GM19452 (cell line): ENCODE measurements at regions not wholly inside any gene's neighbourhood (a gene's known extent, or its start where the extent isn't known, plus 50 kb on each side); places are given as distances from the start of the nearest gene placed in this dataset.
"Not testable (repeated sequence)": the region's sequence is repeated elsewhere in the genome, so short reads cannot be mapped to it uniquely, and the experiment has no call there.

Experiments used
- ATAC-seq: cut with Tn5 transposase; IDR thresholded peaks from one replicate; pipeline ENCODE4 v1.9.1; 2021; ENCODE audit not compliant: unreplicated experiment

- ATAC-seq = no peak
These were observed 804.4 kb downstream of the SATB2 start for GRCh38 chr2:198653311-198653710.

GRCh38 chr2:198652461-198652860 is 805.3 kb downstream of the SATB2 start:
- no peak for ATAC-seq

- ATAC-seq = no peak
These were observed 811.9 kb downstream of the SATB2 start for GRCh38 chr2:198645816-198646215.

- no peak for ATAC-seq
These were observed 816.6 kb downstream of the SATB2 start for GRCh38 chr2:198641161-198641560.

GRCh38 chr2:198640463-198640862 is 817.3 kb downstream of the SATB2 start:
- no peak for ATAC-seq

GRCh38 chr2:198639580-198639979 is 818.2 kb downstream of the SATB2 start:
- no peak for ATAC-seq

- ATAC-seq = no peak
These were observed 819.2 kb downstream of the SATB2 start for GRCh38 chr2:198638577-198638976.

GRCh38 chr2:198630384-198630783 is 826.0 kb downstream of the PLCL1 start:
- ATAC-seq = no peak

- ATAC-seq = no peak
These were observed 824.2 kb downstream of the PLCL1 start for GRCh38 chr2:198628596-198628995.

GRCh38 chr2:198622986-198623730 is 818.8 kb downstream of the PLCL1 start:
- no peak for ATAC-seq

- no peak for ATAC-seq
These were observed 811.6 kb downstream of the PLCL1 start for GRCh38 chr2:198615972-198616371.

- ATAC-seq = no peak
These were observed 806.8 kb downstream of the PLCL1 start for GRCh38 chr2:198611201-198611600.

- no peak for ATAC-seq
These were observed 800.2 kb downstream of the PLCL1 start for GRCh38 chr2:198604599-198604998.

GRCh38 chr2:198602986-198603385 is 798.6 kb downstream of the PLCL1 start:
- not testable (repeated sequence) for ATAC-seq

GRCh38 chr2:198597648-198598047 is 793.3 kb downstream of the PLCL1 start:
- ATAC-seq = no peak

- ATAC-seq = no peak
These were observed 792.6 kb downstream of the PLCL1 start for GRCh38 chr2:198596985-198597384.

- ATAC-seq = no peak
These were observed 791.3 kb downstream of the PLCL1 start for GRCh38 chr2:198595721-198596120.

GRCh38 chr2:198591586-198591985 is 787.2 kb downstream of the PLCL1 start:
- ATAC-seq = no peak

GRCh38 chr2:198587741-198588140 is 783.3 kb downstream of the PLCL1 start:
- no peak for ATAC-seq

GRCh38 chr2:198587240-198587639 is 782.8 kb downstream of the PLCL1 start:
- no peak for ATAC-seq

GRCh38 chr2:198571393-198571792 is 767.0 kb downstream of the PLCL1 start:
- no peak for ATAC-seq

- ATAC-seq = no peak
These were observed 753.8 kb downstream of the PLCL1 start for GRCh38 chr2:198558176-198558575.

GRCh38 chr2:198546122-198546521 is 741.7 kb downstream of the PLCL1 start:
- no peak for ATAC-seq
